ENCODE measurements at regions not wholly inside any gene's neighbourhood (a gene's known extent, or its start where the extent isn't known, plus 50 kb on each side); places are given as distances from the start of the nearest gene placed in this dataset.

- no peak for DNase-seq
- ATAC-seq (replicated peaks in 1 of 4): no peak
- H3K4me1 Mint-ChIP-seq: peaks cover 7 to 21% (median 17%) of the 10 kb centered on the region in 3 donors
- no peak overlapping the region for H3K4me3 Mint-ChIP-seq
- Histone ChIP-seq H3K27me3 (replicated peaks in 1 of 2; ENCODE audit: control insufficient read depth in 2 of 2, extremely low read depth in 1 of 2, insufficient read depth in 2 of 2, low read length in 1 of 2) (no peaks in the 10 kb centered on the region), H3K4me1 (ENCODE audit: control insufficient read depth in 1 of 2, extremely low read depth in 1 of 2, insufficient read depth in 2 of 2, low read length in 2 of 2) (peaks cover 0 to 2% of the 10 kb centered on the region in 2 experiments), H3K27ac (ENCODE audit: low read length) (no peak overlapping the region), H3K9me3 (no peaks in the 10 kb centered on the region), H3K4me3 (ENCODE audit: control insufficient read depth in 1 of 2, extremely low read depth in 1 of 2, low read length in 1 of 2) (no peak overlapping the region), H3K36me3 (ENCODE audit: control insufficient read depth in 2 of 2, extremely low read depth in 1 of 2, insufficient read depth in 1 of 2, low read length in 1 of 2) (no peaks in the 10 kb centered on the region)
- 100% methylated on average over 4 of the region's 7 CpGs for WGBS (ENCODE audit: insufficient coverage)
- no peaks in the 10 kb centered on the region for H3K36me3 Mint-ChIP-seq
- H3K27me3 Mint-ChIP-seq: no peaks in the 10 kb centered on the region
- no peak overlapping the region for H3K27ac Mint-ChIP-seq
- H3K9me3 Mint-ChIP-seq: no peaks in the 10 kb centered on the region
- ChIA-PET POLR2A (no interaction called here), CTCF (no interaction called here)
Observed at GRCh38 chr2:64716569-64716968, 62.9 kb upstream of the SERTAD2 start.

- Mint-ChIP-seq H3K4me3 (no peak overlapping the region), H3K27ac (no peak overlapping the region), H3K36me3 (no peaks in the 10 kb centered on the region), H3K4me1 (peaks cover 0 to 11% (median 10%) of the 10 kb centered on the region in 3 donors), H3K27me3 (no peaks in the 10 kb centered on the region), H3K9me3 (no peaks in the 10 kb centered on the region)
- Histone ChIP-seq H3K27ac (ENCODE audit: low read length) (no peak overlapping the region), H3K36me3 (ENCODE audit: control insufficient read depth in 2 of 2, extremely low read depth in 1 of 2, insufficient read depth in 1 of 2, low read length in 1 of 2) (no peaks in the 10 kb centered on the region), H3K4me3 (ENCODE audit: control insufficient read depth in 1 of 2, extremely low read depth in 1 of 2, low read length in 1 of 2) (no peak overlapping the region), H3K27me3 (replicated peaks in 1 of 2; ENCODE audit: control insufficient read depth in 2 of 2, extremely low read depth in 1 of 2, insufficient read depth in 2 of 2, low read length in 1 of 2) (no peaks in the 10 kb centered on the region), H3K9me3 (no peaks in the 10 kb centered on the region), H3K4me1 (ENCODE audit: control insufficient read depth in 1 of 2, extremely low read depth in 1 of 2, insufficient read depth in 2 of 2, low read length in 2 of 2) (peaks cover 0 to 3% of the 10 kb centered on the region in 2 experiments)
- no peak for ATAC-seq (replicated peaks in 1 of 4)
- 75% methylated on average over 1 of the region's 4 CpGs for WGBS (ENCODE audit: insufficient coverage)
- CTCF ChIA-PET: interaction anchor here (0.5 to 0.6 kb wide), 3 partner anchors 72 to 733 kb away, joined by 3 to 4 read pairs (median 4); no protein-coding TSS in a partner anchor
- POLR2A ChIA-PET: interaction anchor here in 1 of 2 donors (0.5 kb wide), 1 partner anchor 47 kb away, joined by 7 read pairs; no protein-coding TSS in a partner anchor
- DNase-seq: no peak
Observed at GRCh38 chr2:64718250-64718885, 64.7 kb upstream of the SERTAD2 start.

- CTCF ChIA-PET: interaction anchor here in 1 of 2 donors (0.6 to 0.7 kb wide), 2 partner anchors 17 to 67 kb away, joined by 3 to 5 read pairs; partner anchors contain the start of gene SERTAD2
- H3K36me3 Mint-ChIP-seq: peaks cover 8% of the 10 kb centered on the region
- no peak for ATAC-seq (replicated peaks in 1 of 4)
- no peaks in the 10 kb centered on the region for H3K27me3 Mint-ChIP-seq
- peaks cover 0 to 11% (median 10%) of the 10 kb centered on the region in 3 donors for H3K4me1 Mint-ChIP-seq
- H3K27ac Mint-ChIP-seq: no peak overlapping the region
- POLR2A ChIA-PET: no interaction called here
- H3K9me3 Mint-ChIP-seq: no peaks in the 10 kb centered on the region
- no CpG with 5 or more reads among the region's 5 CpGs for WGBS (ENCODE audit: insufficient coverage)
- Histone ChIP-seq H3K4me1 (ENCODE audit: control insufficient read depth in 1 of 2, extremely low read depth in 1 of 2, insufficient read depth in 2 of 2, low read length in 2 of 2) (peaks cover 0 to 3% of the 10 kb centered on the region in 2 experiments), H3K36me3 (ENCODE audit: control insufficient read depth in 2 of 2, extremely low read depth in 1 of 2, insufficient read depth in 1 of 2, low read length in 1 of 2) (no peaks in the 10 kb centered on the region), H3K27ac (ENCODE audit: low read length) (no peak overlapping the region), H3K4me3 (ENCODE audit: control insufficient read depth in 1 of 2, extremely low read depth in 1 of 2, low read length in 1 of 2) (no peak overlapping the region), H3K27me3 (replicated peaks in 1 of 2; ENCODE audit: control insufficient read depth in 2 of 2, extremely low read depth in 1 of 2, insufficient read depth in 2 of 2, low read length in 1 of 2) (no peaks in the 10 kb centered on the region), H3K9me3 (no peaks in the 10 kb centered on the region)
- peak overlapping the region in 1 of 3 donors; percentile 22 for H3K4me3 Mint-ChIP-seq
- DNase-seq: no peak
Observed at GRCh38 chr2:64720535-64721319, 67.0 kb upstream of the SERTAD2 start.

GRCh38 chr2:64721320-64721623 lies 67.6 kb upstream of the SERTAD2 start:
- Histone ChIP-seq H3K27ac (ENCODE audit: low read length) (no peak overlapping the region), H3K4me1 (ENCODE audit: control insufficient read depth in 1 of 2, extremely low read depth in 1 of 2, insufficient read depth in 2 of 2, low read length in 2 of 2) (peaks cover under 1 to 3% of the 10 kb centered on the region in 2 experiments), H3K9me3 (no peaks in the 10 kb centered on the region), H3K27me3 (replicated peaks in 1 of 2; ENCODE audit: control insufficient read depth in 2 of 2, extremely low read depth in 1 of 2, insufficient read depth in 2 of 2, low read length in 1 of 2) (no peaks in the 10 kb centered on the region), H3K4me3 (ENCODE audit: control insufficient read depth in 1 of 2, extremely low read depth in 1 of 2, low read length in 1 of 2) (no peak overlapping the region), H3K36me3 (ENCODE audit: control insufficient read depth in 2 of 2, extremely low read depth in 1 of 2, insufficient read depth in 1 of 2, low read length in 1 of 2) (no peaks in the 10 kb centered on the region)
- Mint-ChIP-seq H3K36me3 (peaks cover 8% of the 10 kb centered on the region), H3K4me3 (peak overlapping the region in 1 of 3 donors; percentile 22), H3K9me3 (no peaks in the 10 kb centered on the region), H3K27ac (no peak overlapping the region), H3K27me3 (no peaks in the 10 kb centered on the region), H3K4me1 (peaks cover 4 to 14% (median 12%) of the 10 kb centered on the region in 3 donors)
- CTCF ChIA-PET: interaction anchor here in 1 of 2 donors (0.9 to 1.2 kb wide), 3 partner anchors 25 to 75 kb away, joined by 3 to 5 read pairs (median 4); no protein-coding TSS in a partner anchor
- no peak for ATAC-seq (replicated peaks in 1 of 4)
- POLR2A ChIA-PET: no interaction called here
- WGBS (ENCODE audit: insufficient coverage): 100% methylated on average over 1 of the region's 5 CpGs
- no peak for DNase-seq

GRCh38 chr2:64722291-64723044 lies 68.8 kb upstream of the SERTAD2 start:
- H3K27ac Mint-ChIP-seq: no peak overlapping the region
- Histone ChIP-seq H3K36me3 (ENCODE audit: control insufficient read depth in 2 of 2, extremely low read depth in 1 of 2, insufficient read depth in 1 of 2, low read length in 1 of 2) (no peaks in the 10 kb centered on the region), H3K27me3 (replicated peaks in 1 of 2; ENCODE audit: control insufficient read depth in 2 of 2, extremely low read depth in 1 of 2, insufficient read depth in 2 of 2, low read length in 1 of 2) (no peaks in the 10 kb centered on the region), H3K27ac (ENCODE audit: low read length) (no peak overlapping the region), H3K4me3 (ENCODE audit: control insufficient read depth in 1 of 2, extremely low read depth in 1 of 2, low read length in 1 of 2) (no peak overlapping the region), H3K9me3 (no peaks in the 10 kb centered on the region), H3K4me1 (ENCODE audit: control insufficient read depth in 1 of 2, extremely low read depth in 1 of 2, insufficient read depth in 2 of 2, low read length in 2 of 2) (peaks cover 8% of the 10 kb centered on the region in 2 experiments)
- ATAC-seq (replicated peaks in 1 of 4) (no peak), DNase-seq (no peak)
- peaks cover 8% of the 10 kb centered on the region for H3K36me3 Mint-ChIP-seq
- POLR2A ChIA-PET: interaction anchor here (0.6 to 0.7 kb wide), 3 partner anchors 22 to 60 kb away, joined by 3 to 5 read pairs (median 5); no protein-coding TSS in a partner anchor
- WGBS (ENCODE audit: insufficient coverage): no CpG with 5 or more reads among the region's 2 CpGs
- H3K9me3 Mint-ChIP-seq: no peaks in the 10 kb centered on the region
- no peaks in the 10 kb centered on the region for H3K27me3 Mint-ChIP-seq
- H3K4me1 Mint-ChIP-seq: peaks cover 15 to 24% (median 21%) of the 10 kb centered on the region in 3 donors
- no peak overlapping the region for H3K4me3 Mint-ChIP-seq
- CTCF ChIA-PET: interaction anchor here (0.6 to 1.2 kb wide), 6 partner anchors 14 to 145 kb away, joined by 3 to 7 read pairs (median 4); no protein-coding TSS in a partner anchor

All from T-cell (primary cell).